Panc1 (cell line): ENCODE measurements at regions not wholly inside any gene's neighbourhood (a gene's known extent, or its start where the extent isn't known, plus 50 kb on each side); places are given as distances from the start of the nearest gene placed in this dataset.

Experiments used
- POLR2AphosphoS5 ChIP-seq: IDR thresholded peaks from 2 replicates; pipeline ENCODE4 v1.6.1; 2012; ENCODE audit warnings: mild to moderate bottlenecking, low read depth, low read length, moderate library complexity
- SIN3A ChIP-seq: IDR thresholded peaks from 2 replicates; pipeline ENCODE4 v1.6.1; 2012; ENCODE audit warnings: low read depth, mild to moderate bottlenecking, low read length, moderate library complexity, borderline replicate concordance; ENCODE audit not compliant: insufficient read depth
- TF ChIP-seq, protein P1 (sequence below): fragments of 450-650 bp; IDR thresholded peaks from 2 replicates; pipeline ENCODE4 v1.5.1; 2017; ENCODE audit warnings: mild to moderate bottlenecking
- TF ChIP-seq, protein P2 (sequence below), 2 experiments: IDR thresholded peaks; 2 replicates each; pipeline ENCODE4 v1.6.1; 2011 to 2012; ENCODE audit warnings: low read depth in 2 of 2, control low read depth in 1 of 2, low read length in 1 of 2, mild to moderate bottlenecking in 1 of 2, moderate library complexity in 1 of 2; ENCODE audit not compliant: insufficient read depth in 1 of 2

DNA sequence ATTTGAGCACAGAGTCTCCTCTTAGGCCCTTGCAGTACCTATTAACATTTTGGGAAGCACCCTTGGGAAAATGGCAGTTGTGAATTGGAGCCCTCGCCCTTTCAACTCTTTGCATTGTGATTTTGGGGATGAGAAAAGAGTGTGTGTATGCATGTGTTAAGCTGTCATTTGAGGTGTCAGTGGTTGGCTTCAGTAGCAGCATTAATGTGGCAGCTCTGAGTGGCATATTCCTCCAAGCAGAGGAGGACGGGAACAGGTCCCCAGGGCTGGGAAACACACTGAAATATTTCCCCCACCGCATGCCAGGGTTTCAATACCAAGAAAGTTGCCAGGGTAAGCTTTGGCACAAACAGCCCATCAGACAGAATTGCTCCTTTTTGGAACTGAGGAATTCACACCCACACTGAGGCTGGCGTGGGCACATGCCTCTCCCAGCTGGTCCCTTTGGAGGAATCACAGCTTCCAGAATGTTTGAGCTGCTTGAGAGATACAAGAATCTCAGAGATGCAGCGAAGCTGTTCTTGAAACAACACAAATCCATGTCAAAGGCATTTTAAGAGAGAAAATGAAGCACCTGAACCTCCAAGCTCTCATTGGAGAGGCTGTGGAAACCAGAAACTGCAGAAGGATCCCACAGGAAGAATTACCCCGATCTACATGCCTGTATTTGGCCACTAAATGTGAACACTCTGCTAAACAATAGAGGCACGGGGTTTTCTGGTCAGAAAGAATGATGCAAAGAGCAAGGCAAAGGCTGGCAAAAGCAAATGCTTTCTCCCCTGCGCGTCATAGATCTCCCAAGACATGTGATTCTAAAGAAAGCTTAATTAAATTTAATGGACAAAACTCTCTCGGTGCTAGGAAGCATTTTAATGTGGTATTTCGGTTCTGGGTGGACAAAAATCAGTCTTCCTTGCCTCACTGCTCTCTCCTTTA, 67.2 kb upstream of the RCN1 start:
- TF ChIP-seq, protein P1, sequence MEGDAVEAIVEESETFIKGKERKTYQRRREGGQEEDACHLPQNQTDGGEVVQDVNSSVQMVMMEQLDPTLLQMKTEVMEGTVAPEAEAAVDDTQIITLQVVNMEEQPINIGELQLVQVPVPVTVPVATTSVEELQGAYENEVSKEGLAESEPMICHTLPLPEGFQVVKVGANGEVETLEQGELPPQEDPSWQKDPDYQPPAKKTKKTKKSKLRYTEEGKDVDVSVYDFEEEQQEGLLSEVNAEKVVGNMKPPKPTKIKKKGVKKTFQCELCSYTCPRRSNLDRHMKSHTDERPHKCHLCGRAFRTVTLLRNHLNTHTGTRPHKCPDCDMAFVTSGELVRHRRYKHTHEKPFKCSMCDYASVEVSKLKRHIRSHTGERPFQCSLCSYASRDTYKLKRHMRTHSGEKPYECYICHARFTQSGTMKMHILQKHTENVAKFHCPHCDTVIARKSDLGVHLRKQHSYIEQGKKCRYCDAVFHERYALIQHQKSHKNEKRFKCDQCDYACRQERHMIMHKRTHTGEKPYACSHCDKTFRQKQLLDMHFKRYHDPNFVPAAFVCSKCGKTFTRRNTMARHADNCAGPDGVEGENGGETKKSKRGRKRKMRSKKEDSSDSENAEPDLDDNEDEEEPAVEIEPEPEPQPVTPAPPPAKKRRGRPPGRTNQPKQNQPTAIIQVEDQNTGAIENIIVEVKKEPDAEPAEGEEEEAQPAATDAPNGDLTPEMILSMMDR, result no peak
- TF ChIP-seq POLR2AphosphoS5 (no peak), SIN3A (no peak)
- TF ChIP-seq, protein P2, sequence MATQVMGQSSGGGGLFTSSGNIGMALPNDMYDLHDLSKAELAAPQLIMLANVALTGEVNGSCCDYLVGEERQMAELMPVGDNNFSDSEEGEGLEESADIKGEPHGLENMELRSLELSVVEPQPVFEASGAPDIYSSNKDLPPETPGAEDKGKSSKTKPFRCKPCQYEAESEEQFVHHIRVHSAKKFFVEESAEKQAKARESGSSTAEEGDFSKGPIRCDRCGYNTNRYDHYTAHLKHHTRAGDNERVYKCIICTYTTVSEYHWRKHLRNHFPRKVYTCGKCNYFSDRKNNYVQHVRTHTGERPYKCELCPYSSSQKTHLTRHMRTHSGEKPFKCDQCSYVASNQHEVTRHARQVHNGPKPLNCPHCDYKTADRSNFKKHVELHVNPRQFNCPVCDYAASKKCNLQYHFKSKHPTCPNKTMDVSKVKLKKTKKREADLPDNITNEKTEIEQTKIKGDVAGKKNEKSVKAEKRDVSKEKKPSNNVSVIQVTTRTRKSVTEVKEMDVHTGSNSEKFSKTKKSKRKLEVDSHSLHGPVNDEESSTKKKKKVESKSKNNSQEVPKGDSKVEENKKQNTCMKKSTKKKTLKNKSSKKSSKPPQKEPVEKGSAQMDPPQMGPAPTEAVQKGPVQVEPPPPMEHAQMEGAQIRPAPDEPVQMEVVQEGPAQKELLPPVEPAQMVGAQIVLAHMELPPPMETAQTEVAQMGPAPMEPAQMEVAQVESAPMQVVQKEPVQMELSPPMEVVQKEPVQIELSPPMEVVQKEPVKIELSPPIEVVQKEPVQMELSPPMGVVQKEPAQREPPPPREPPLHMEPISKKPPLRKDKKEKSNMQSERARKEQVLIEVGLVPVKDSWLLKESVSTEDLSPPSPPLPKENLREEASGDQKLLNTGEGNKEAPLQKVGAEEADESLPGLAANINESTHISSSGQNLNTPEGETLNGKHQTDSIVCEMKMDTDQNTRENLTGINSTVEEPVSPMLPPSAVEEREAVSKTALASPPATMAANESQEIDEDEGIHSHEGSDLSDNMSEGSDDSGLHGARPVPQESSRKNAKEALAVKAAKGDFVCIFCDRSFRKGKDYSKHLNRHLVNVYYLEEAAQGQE (IDR thresholded peaks at IDR 0.05; ENCODE audit: insufficient read depth in 1 of 2, low read depth in 2 of 2, low read length in 1 of 2), result no peak
